Limb (tissue), 2 donors: ENCODE measurements at regions not wholly inside any gene's neighbourhood (a gene's known extent, or its start where the extent isn't known, plus 50 kb on each side); places are given as distances from the start of the nearest gene placed in this dataset.

ENCODE experiments used
- DNase-seq, 2 donors: peaks; one replicate each; pipeline ENCODE4 v3.0.0-alpha.2; 2016; ENCODE audit errors: extremely low spot score in 2 of 2

DNA sequence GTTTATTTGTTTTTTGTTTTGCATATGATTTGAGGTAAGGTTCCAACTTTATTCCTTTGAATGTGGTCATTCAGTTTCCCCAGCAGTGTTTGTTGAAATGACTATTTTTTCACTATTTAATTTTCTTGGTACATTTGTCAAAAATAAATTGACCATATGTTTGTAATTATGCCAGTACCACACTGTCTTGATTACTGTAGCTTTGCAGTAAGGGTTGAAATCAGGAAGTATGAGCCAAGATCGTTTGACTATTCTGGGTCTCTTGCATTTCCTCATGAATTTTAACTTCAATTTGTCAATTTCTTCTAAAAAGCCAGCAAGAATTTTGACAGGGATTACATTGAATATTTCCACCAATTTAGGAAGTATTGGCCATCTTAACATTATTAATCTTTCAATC is 199.3 kb upstream of the PPFIA2 start:
- DNase-seq = no peak

- no peak for DNase-seq
These were observed 198.5 kb upstream of the PPFIA2 start for GRCh38 chr12:81957631-81958030.

DNA sequence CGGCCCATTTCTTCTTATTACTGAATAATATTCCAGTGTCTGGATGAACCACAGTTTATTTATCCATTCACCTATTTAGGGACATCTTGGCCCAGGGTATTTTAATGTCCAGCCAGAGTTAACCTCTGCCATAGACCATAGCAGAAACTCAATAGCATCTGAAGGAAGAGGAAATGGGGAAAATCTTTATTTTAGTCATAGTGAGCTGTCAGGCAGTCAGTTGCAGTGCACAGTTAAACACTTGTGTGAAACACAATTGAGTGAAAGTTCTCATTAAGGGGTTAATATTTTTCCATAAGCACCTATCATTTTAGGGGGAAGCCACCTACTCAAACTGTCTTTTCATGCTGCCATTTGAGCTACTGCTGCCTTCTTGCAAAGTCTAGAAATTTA is 197.3 kb upstream of the PPFIA2 start:
- no peak for DNase-seq

DNA sequence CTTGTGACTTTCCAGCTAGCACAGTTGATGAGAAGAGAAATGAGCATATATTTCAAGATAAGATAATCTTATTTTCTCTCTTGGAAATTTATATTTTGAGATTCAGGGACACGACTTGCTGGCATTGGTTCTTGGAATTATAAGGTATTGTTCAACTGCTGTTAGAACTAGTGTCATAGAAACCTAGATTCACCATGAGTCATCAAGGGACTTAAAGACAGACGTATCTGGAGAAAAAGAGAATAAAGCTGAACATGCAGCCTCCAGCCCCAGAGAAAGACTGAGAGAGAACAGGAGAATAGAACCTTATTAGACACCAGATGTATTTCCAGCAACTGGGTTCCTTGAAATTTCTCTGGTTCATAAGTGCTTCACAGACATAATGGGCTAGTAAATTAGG is 194.4 kb upstream of the PPFIA2 start:
- DNase-seq = no peak

DNA sequence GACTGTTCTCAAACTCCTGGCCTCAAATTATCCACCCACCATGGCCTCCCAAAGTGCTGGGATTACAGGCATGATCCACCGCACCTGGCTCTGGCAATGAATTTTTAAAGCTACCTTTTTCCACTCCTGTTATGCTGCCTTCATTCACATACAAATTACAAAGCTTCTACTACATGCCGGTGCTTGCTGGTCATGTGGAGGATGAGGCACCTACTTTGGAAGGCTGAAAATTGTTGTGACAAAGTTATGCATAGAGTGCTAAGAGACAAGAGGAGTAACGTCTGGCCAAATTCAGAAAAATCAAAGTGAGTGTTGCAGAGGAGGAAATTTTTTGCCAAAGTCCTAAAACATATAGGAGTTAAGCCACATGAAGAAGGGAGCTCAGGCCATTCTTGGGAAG is 191.7 kb upstream of the PPFIA2 start:
- no peak for DNase-seq

- no peak for DNase-seq
These were observed 190.7 kb upstream of the PPFIA2 start for GRCh38 chr12:81949841-81950308.

GRCh38 chr12:81949416-81949815 is 190.3 kb upstream of the PPFIA2 start:
- DNase-seq = no peak

DNA sequence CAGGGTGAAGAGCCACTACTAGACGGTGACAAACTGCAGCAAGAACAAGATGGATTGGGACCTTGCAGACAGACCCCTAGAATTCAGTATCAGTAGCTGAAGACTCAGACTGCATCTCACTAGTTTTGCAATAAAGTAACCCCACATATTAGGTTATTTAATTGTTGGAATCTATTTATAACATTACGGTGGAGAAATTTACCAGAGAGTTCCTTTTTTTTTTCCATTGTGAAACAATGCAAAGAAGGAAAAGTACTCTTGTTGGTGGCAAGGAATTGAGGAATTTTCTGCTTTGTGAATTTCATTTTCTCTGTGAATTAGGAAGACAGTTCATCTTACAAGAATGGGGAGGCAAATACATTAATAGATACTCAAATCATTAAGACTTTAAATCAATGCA is 185.7 kb upstream of the PPFIA2 start:
- DNase-seq = no peak

DNA sequence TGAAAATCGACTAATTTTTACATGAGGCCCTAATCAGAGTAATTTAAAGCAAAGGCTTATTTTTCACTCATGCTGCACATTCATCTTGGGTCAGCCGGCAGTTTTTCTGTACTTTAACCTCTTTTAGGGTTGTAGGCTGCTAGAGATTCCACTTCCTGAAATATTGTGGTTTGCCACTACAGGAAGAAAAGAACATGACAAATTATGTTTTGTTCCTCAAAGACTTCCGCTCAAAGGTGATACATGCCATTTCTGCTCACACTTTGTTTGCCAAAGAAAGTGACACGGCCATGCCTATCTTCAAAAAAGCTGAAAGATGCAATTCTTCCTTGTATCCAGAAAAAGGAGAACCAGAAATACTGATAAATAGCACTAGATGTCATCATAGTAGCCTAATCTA is 183.4 kb upstream of the PPFIA2 start:
- no peak for DNase-seq

DNA sequence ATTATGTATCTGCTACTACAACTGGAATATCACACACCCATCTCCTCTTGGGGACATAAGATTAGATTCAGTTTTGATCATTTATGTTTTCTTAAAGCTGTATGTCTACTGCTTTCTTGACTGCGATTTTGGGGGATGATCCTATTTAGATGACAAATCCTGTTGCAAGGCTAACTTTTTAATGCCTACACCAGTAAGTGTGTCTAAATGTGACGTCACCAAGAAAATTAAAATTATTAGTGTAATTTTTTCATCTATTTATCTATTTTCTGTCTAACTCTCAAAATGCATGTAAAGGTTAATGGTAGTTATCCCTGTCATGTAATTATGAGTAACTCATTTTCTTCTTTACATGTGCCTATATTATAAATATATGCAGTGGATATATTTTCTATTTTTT is 170.9 kb upstream of the PPFIA2 start:
- DNase-seq = no peak

DNA sequence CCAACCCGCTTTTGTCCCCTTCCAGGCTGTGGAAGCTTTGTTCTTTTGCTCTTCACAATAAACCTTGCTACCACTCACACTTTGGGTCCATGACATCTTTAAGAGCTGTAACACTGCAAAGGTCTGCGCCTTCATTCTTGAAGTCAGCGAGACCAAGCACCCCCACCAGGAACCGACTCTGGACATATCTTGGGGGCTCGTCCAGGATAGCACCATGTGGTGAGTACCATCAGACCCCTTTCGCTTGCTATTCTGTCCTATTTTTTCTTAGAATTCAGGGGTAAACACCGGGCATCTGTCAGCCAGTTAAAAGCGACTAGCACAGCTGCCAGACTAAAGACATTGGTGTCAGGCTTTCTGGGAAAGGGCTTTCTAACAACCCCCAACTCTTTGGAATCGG is 137.6 kb upstream of the PPFIA2 start:
- DNase-seq = no peak

GRCh38 chr12:81888961-81889360 is 129.8 kb upstream of the PPFIA2 start:
- DNase-seq = no peak

DNA sequence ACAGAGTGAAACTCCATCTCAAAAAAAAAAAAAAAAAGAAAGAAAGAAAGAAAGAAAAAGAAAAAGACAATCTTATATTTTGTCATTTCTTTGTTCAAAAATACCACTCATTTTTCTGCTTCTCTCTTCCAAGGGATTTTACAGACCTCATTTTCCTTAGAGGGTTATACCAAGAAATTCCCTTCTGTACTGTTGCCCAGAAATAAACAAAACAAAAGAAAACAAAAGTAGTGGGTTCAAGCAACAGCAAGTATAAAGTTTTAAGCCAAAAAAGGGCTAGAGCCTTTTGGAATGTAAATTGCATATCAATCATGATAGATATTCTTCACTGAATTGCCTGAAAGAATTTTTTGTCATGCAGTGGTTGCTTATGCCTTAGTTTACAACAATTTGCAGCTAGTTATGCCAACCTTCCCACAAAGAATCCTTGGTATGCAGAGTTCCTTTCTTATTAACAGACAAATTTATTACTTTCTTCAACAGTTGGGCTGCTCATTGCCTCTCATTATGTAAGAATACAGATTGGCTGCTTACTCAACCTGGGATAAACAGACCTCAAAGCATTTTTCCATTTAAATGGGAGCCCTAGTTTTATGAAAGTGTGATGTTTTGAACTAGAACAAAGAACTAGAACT is 129.1 kb upstream of the PPFIA2 start:
- DNase-seq = no peak

DNA sequence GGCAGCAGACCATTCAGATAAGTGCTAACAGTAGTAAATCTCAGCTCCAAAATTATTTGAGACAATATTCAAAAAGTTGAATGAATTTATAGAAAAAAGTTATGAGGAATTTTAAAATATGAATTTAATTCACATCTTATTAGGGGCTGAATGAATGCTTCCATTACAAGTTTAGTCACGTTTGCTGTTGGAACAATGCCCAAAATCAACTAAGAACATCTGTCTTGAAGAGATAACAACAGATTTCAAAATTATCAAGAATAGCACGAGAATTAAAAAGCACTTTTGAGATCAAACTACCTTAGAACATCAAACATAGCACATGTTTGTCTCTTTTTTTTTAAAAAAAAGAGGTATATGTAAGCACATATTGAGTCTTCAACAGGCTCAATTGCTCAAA is 115.4 kb upstream of the PPFIA2 start:
- DNase-seq = no peak

DNA sequence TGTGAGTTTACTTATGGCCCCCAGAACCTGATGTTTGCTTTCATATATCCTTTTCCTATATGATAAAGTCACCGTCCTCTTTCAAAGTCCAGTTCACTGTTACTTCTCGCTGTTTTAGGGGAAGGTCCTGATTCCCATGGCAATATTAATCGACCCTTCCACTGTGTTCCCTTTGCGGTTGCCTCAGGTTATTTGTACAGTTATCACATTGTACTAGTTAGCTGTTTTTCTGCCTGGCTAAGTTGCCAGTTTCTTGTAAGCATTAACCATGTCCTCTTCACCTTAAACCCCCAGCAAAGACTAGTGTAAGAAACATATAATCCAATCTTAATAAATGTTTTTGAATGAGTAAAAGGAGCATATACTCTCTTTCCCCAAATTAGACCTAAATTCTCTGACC is 115.0 kb upstream of the PPFIA2 start:
- DNase-seq = no peak

- DNase-seq = no peak
These were observed 113.2 kb upstream of the PPFIA2 start for GRCh38 chr12:81872400-81872799.

- DNase-seq = no peak
These were observed 106.9 kb upstream of the PPFIA2 start for GRCh38 chr12:81866081-81866480.

DNA sequence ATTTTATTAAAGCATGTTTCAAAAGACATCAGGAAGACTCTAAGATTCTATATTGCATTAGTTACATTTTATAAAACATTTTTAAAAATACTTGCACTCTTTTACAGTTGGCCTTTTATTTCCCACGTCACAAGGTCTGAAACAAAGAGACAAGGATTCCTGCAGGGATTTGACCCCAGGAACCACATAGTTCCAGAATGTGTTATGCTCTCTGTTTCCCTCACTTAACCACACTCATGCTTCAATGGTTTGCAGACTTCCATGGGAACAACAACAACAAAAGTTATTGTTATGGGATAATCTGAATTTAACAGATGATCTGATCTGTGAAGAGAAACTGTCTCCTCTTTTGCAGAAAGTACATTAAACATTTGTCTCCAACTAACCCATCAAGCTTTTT is 104.3 kb upstream of the PPFIA2 start:
- DNase-seq = no peak

DNA sequence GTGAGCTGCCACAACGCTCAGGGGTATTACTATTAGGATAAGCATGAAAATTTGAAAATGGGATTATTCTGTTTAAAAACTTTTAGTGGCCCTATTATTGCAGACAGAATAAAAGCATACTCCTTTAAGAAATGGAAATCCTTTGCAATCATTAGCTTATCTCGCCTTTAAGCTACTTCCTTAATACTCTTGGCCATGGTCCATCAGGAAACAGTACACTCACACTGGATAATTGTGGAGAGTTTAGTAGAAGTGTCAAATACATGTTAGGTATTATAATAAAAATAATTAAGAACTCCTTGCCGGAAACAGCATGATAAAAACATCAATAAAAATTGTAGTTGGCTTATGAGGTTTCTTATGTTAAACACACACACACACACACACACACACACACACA is 100.4 kb upstream of the PPFIA2 start:
- DNase-seq = no peak

- DNase-seq = no peak
These were observed 84.4 kb upstream of the PPFIA2 start for GRCh38 chr12:81843599-81843998.

DNA sequence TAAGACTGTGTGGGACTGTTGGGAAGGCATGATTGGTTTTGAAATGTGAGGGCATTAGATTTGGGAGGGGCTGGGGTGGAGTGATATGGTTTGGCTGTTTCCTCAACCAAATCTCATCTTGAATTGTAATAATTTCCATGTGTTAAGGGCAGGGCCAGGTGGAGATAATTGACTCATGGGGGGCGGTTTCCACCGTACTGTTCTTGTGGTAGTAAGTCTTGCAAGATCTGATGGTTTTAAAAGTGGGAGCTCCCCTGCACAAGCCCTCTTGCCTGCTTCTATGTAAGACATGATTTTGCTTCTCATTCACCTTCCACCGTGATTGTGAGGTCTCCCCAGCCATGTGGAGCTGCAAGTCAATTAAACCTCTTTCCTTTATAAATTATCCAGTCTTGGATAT is 76.6 kb upstream of the PPFIA2 start:
- no peak for DNase-seq

- DNase-seq = no peak
These were observed 61.0 kb upstream of the PPFIA2 start for GRCh38 chr12:81819991-81820633.

- no peak for DNase-seq
These were observed 56.5 kb upstream of the PPFIA2 start for GRCh38 chr12:81815611-81816010.

DNA sequence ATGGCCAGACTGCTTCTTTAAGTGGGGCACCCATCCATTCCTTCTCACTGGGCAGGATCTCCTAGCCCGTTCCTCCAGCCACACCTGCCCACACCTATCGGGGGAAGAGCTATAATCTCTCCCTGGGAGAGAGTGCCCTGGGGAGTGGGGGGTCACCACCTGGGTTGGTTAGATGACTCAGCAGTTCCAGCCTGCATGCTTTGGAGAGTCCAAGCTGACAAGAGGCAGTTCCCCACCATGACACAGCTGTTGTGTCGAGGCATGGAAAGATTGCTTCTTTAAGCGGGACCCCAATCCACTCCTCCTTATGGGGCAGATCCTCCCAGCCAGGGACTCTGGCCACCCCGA is 52.6 kb upstream of the PPFIA2 start:
- no peak for DNase-seq
